Tibial artery (tissue), 4 donors: ENCODE measurements at regions not wholly inside any gene's neighbourhood (a gene's known extent, or its start where the extent isn't known, plus 50 kb on each side); places are given as distances from the start of the nearest gene placed in this dataset.

Experiments used
- DNase-seq, 2 donors: peaks; one replicate each; pipeline ENCODE4 v3.0.0-alpha.2; 2019
- H3K27ac ChIP-seq, 2 donors: fragments of 200-600 bp; sonication (generic) in 1 of 2; 1 replicate in 1 of 2; 2 replicates in 1 of 2; pipeline ENCODE4 v1.5.1; 2018 to 2019; ENCODE audit warnings: mild to moderate bottlenecking in 1 of 2
- H3K27me3 ChIP-seq, 2 donors: fragments of 200-600 bp; sonication (generic) in 1 of 2; one replicate each; pipeline versions ENCODE4 v1.5.1 to v1.6.0; 2016 to 2019
- H3K36me3 ChIP-seq, 3 donors: fragments of 200-600 bp; sonication (generic) in 2 of 3; one replicate each; pipeline ENCODE4 v1.5.1; 2016 to 2019; ENCODE audit warnings: mild to moderate bottlenecking in 2 of 3
- H3K4me1 ChIP-seq, 4 donors: fragments of 200-600 bp; sonication (generic) in 2 of 4; 1 replicate in 3 of 4; 2 replicates in 1 of 4; pipeline ENCODE4 v1.5.1; 2016 to 2019
- H3K4me3 ChIP-seq, 2 donors: fragments of 200-600 bp; sonication (generic) in 1 of 2; 1 replicate in 1 of 2; 2 replicates in 1 of 2; pipeline ENCODE4 v1.5.1; 2018 to 2019; ENCODE audit warnings: mild to moderate bottlenecking in 2 of 2
- H3K9me3 ChIP-seq, 3 donors: fragments of 200-600 bp; sonication (generic) in 1 of 3; one replicate each; pipeline ENCODE4 v1.5.1; 2016 to 2019
- intact Hi-C: fragments of 100-400 bp; cut with DNase I; formaldehyde crosslinking; loops from one replicate; pipeline ENCODE4 v1.15.0; 2023; ENCODE audit warnings: low total_unique reads
- TF ChIP-seq, protein P1 (sequence below), 2 experiments: fragments of 200-600 bp in 1 of 2; fragments of 450-650 bp in 1 of 2; IDR thresholded peaks; one replicate each; pipeline ENCODE4 v1.5.1; 2017 to 2019; ENCODE audit warnings: antibody characterized with exemption in 2 of 2, mild to moderate bottlenecking in 1 of 2, moderate library complexity in 1 of 2

DNA sequence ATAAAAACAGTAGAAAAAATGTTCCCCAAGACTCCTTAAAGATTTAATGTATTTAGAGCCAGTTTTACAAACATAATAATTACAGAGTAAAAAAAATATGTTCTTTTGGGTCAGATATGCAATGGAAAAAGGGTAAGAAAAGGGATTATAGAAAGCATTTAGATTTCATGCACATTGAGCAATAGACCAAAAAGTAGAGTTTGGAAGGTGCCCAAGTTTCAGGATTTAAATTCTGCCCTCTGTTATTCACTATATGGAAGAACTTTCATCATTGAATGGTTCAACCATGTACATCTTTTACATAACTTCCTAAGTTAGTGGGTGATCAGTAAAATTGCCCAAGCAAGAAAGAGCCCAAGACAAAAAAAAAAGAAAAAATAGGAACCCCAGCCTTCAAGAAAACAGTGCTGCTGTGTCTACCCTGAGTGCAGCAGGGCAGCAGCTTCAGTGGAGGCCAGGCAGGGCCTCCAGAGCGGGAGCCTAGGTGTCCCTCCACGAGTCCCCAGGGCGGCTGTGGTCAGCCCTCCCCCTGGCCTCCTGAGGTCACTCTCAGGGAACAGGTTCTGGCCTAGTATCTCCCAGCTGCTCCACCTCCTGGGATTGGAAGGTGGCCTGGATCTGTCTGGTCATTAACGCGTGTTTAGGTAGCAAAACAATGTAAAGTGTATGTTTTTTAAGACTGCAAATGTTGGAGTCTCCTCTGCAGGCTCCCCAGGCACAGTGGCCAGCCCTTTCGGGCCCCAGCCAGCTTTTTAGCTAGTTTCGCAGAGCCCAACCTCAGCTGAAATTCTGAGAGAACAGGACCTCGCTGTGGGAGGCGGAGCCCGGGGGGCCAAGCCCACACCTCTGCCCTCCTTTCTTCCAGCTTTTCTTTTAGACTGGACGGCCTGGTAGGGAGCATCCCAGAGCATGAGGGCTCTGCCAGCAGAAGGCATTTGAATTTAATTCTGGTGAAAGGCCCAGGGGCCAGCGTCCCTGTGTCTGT lies 77.3 kb downstream of the TEX51 start:
- Histone ChIP-seq H3K36me3 (no peaks in the 10 kb centered on the region), H3K4me3 (no peak overlapping the region), H3K27me3 (peaks cover 0 to 15% of the 10 kb centered on the region in 2 donors), H3K9me3 (no peaks in the 10 kb centered on the region), H3K4me1 (peaks cover 0 to 15% (median 8%) of the 10 kb centered on the region in 4 donors), H3K27ac (no peak overlapping the region)
- TF ChIP-seq, protein P1, sequence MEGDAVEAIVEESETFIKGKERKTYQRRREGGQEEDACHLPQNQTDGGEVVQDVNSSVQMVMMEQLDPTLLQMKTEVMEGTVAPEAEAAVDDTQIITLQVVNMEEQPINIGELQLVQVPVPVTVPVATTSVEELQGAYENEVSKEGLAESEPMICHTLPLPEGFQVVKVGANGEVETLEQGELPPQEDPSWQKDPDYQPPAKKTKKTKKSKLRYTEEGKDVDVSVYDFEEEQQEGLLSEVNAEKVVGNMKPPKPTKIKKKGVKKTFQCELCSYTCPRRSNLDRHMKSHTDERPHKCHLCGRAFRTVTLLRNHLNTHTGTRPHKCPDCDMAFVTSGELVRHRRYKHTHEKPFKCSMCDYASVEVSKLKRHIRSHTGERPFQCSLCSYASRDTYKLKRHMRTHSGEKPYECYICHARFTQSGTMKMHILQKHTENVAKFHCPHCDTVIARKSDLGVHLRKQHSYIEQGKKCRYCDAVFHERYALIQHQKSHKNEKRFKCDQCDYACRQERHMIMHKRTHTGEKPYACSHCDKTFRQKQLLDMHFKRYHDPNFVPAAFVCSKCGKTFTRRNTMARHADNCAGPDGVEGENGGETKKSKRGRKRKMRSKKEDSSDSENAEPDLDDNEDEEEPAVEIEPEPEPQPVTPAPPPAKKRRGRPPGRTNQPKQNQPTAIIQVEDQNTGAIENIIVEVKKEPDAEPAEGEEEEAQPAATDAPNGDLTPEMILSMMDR (IDR thresholded peaks at IDR 0.05), result no peak
- DNase-seq, result no peak
- intact Hi-C loops, result no loop called here

DNA sequence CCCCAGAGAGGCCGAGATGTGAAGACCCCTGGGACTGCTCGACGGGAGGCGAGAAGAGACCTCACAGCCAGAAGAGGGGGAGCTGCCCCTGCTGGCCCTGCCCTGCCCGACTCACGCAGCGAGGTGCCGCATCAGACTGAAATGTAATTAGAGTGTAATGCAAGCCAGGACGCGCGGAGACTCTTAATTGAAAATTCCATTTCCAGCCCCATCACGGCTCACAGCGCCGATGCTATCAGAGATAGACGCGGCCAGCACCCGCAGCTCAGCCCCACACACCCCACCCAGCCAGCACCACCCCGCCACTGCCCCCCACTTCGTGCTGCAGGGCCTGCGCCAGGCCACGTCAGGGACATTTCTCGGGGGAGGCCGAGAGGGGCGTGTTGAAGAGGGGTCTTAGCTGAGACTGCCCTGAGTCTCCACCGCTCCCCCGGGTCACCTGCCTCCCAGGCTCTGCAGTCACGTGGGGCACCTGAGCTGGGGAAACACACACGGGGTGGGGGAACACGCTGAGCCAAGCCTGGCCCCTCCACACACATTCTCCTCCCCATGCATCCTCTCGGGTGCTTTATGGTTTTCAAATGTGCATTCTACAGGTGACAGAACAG lies 78.1 kb downstream of the TEX51 start:
- Histone ChIP-seq H3K36me3 (no peaks in the 10 kb centered on the region), H3K27me3 (peaks cover 0 to 15% of the 10 kb centered on the region in 2 donors), H3K9me3 (no peaks in the 10 kb centered on the region), H3K27ac (no peak overlapping the region), H3K4me3 (no peak overlapping the region), H3K4me1 (peaks cover 0 to 7% (median 6%) of the 10 kb centered on the region in 4 donors)
- intact Hi-C loops, result no loop called here
- TF ChIP-seq, protein P1 (IDR thresholded peaks at IDR 0.05), result no peak
- DNase-seq, result no peak

DNA sequence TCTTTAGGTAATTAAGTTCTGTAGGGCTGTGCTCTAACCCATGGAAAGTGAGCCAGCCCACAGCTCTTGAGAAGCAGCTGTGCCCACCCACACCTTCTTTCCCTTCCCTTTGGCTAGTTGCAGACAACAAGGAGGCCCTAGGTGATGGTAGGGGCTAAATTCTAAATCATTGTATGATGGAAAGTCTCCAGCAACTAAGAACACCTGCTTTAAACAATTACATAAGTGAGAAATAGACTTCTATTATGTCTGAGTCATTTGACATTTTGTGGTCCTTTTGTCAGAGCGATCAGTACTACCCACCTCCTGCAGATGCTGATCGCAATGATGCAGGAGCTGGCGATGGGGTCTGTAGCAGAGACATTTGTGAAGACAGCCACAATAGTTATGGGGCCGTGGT lies 79.6 kb downstream of the TEX51 start:
- Histone ChIP-seq H3K4me1 (no peaks in the 10 kb centered on the region), H3K9me3 (no peaks in the 10 kb centered on the region), H3K36me3 (no peaks in the 10 kb centered on the region), H3K27ac (no peak overlapping the region), H3K4me3 (no peak overlapping the region), H3K27me3 (peaks cover 0 to 15% of the 10 kb centered on the region in 2 donors)
- TF ChIP-seq, protein P1 (IDR thresholded peaks at IDR 0.05), result no peak
- no peak for DNase-seq
- intact Hi-C loops, result no loop called here

DNA sequence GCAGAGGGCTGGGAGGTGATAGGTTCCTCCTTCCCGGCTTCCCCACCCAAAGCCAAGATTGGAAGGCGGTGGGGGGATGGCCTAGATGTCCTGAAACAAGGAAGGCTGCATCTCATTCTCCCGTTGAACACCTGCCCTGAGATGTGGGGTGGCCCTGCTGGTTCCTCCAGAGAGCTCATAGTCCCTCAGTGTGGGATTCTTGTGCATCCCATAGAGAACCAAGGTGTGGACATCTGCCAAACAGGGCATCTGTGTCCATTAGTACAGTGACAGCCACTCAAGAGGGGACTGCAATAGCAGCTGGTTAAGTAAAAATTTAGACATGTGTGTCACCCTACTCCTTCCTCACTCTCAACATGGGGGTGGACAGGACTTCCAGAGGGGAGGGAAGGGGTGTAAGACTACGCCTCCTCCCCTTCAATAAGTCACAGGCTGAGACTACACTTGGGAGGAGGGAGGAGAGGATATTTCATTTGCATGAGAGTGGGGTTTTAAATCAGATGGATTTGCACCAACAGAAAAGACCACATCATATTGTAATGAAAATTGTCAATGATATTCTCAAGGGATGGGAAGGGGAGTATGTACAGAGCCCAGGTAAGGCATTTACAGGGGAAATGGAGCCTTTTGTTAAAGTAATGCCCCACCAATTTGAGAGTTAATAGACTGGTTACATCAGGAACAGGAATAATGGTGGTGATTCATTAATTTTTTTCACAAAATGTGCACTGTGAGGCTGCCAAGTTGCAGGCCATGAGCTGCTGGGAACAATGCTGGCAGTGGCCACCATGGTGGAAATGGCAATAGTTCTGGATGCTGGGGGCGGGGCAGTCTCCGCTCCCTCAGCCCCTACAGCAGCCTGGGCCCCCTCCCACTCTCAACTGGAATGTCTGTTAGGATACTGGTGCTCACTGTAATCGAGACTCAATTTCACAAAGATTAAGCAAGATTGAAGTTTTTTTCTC lies 80.6 kb downstream of the TEX51 start:
- Histone ChIP-seq H3K36me3 (no peaks in the 10 kb centered on the region), H3K27ac (no peak overlapping the region), H3K4me3 (no peak overlapping the region), H3K9me3 (no peaks in the 10 kb centered on the region), H3K27me3 (peaks cover 0 to 11% of the 10 kb centered on the region in 2 donors), H3K4me1 (no peaks in the 10 kb centered on the region)
- TF ChIP-seq, protein P1 (IDR thresholded peaks at IDR 0.05), result no peak
- intact Hi-C loops, result no loop called here
- no peak for DNase-seq

DNA sequence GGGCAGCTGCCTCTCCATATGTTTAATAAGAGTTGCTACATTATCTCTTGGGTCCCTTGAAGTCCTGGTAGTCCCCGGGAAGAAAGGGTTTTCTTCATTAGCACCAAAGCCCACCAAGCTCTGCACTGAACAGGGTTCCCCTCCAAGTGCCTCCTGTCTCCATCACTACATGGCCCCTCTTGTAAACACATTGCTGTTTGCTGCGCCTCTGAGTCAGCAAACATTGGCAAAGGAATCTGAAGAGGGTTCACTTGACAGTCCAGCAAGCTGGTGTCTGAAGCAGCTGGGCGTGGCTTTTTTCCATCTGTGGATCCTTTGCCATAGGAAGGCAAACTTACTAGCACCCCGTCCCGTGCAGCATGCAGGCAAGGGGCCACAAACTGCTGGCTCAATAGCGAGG lies 82.8 kb downstream of the TEX51 start:
- Histone ChIP-seq H3K9me3 (no peaks in the 10 kb centered on the region), H3K36me3 (no peaks in the 10 kb centered on the region), H3K4me1 (no peaks in the 10 kb centered on the region), H3K27ac (no peak overlapping the region), H3K27me3 (peaks cover 0 to 6% of the 10 kb centered on the region in 2 donors), H3K4me3 (no peak overlapping the region)
- intact Hi-C loops, result no loop called here
- TF ChIP-seq, protein P1 (IDR thresholded peaks at IDR 0.05), result no peak
- no peak for DNase-seq
